ENCODE measurements at regions not wholly inside any gene's neighbourhood (a gene's known extent, or its start where the extent isn't known, plus 50 kb on each side); places are given as distances from the start of the nearest gene placed in this dataset.
"Not testable (repeated sequence)": the region's sequence is repeated elsewhere in the genome, so short reads cannot be mapped to it uniquely, and the experiment has no call there.

DNA sequence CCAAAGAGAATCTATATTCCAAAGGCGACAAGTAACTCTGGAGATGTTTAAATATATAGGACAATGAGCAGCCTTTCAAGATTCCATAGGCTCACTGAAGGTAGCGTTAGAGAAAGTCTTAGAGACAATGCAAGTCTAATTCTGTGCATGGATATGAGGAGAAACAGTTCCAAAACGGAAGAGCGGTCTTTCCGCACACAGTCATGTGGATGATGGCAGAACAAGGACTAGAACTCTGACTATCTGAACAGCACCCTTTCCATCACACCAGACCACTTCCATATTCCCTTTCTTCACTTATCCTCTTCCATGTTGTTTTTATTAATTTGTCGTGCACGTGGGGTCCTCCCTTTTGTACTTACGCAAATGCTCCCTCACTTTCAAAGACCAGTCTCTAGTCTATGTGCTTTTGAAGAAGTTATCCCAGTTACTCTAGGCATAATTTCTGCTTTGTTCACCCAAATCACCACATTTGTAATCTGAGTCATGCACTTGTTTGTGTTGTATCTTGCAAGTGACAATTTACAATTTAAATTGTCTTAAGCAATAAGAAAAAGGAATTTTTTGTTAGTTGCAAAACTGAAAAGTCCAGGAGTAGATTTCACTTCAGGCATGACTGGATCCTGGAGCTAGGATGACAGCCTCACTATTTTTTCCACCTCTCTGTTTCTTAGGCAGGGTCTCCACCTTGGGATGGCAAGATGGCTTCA, 116.0 kb upstream of the ADRA1B start:
- no peak for DNase-seq

DNA sequence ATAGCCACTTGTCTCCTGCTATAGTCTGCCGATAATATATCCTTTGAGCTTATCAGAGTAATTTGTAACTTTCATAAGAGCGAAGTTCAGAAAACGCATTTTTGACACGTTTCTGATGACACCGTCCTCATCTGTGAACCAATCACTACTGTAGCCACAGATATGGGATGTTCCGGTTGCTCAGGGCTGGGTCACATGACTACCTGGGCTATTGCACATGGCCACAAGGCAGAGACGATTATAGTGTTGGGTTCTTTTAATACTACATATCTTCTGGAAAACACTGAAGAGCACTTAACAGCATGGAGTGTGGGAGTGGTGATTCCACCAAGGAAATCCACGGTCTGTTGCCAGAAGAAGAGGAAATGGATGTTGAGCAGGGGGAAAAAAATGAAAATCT, 115.0 kb upstream of the ADRA1B start:
- no peak for DNase-seq

GRCh38 chr5:159802661-159803060, 113.6 kb upstream of the ADRA1B start:
- DNase-seq = no peak

DNA sequence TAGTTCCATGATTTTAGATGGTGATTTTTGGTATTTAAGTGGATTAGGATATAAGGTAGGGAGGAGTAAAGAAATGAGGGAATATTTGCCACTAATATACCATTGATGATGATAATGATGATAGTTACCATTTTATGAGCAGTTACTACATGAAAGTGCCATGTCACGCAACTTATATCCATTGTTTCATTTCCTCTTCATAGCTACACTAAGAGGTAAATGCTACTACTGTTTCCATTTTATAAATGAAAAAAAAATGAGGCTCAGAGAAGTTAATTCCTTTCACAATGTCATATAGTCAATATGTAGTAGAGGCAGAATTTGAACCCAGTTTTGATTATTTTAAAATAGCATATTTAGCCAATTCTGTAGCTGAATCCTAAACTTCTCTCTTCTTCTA, 112.2 kb upstream of the ADRA1B start:
- no peak for DNase-seq

DNA sequence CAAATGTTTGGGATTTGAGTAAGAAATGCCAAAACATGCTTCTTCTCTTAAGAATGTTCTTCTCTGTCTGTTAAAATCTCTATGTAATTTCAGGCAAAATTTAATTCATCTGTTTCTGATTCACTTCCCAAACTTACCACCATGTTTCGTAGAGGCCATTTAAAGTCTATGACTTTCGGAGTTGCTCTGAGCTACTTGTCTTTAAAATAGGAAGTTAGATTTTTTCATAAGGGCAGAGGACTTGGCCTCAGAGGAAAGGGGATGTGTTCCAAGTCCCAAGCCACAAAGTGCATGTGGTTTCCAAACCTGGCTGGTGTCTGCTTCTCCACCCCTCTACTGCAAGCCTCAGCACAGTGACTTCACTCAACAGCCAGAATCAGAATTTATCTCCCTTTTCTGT, 111.3 kb upstream of the ADRA1B start:
- DNase-seq = no peak

GRCh38 chr5:159807135-159807534, 109.1 kb upstream of the ADRA1B start:
- DNase-seq = not testable (repeated sequence)

DNA sequence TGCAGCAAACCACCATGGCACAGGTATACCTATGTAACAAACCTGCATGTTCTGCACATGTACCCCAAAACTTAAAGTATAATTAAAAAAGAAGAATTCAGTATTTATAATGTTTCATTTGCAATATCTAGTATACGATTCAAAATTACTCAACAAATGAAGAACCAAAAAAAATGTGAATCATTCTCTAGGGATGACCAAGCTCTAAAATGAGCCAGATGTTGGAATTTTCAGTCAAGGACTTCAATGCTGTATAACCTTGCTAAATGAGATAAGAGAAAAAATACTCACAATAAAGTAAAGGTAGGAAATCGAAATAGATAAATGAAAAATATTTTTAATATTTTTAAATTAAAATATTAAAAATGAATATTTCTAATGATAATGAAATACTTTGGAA, 108.7 kb upstream of the ADRA1B start:
- no peak for DNase-seq

GRCh38 chr5:159811712-159812111, 104.6 kb upstream of the ADRA1B start:
- DNase-seq = no peak

DNA sequence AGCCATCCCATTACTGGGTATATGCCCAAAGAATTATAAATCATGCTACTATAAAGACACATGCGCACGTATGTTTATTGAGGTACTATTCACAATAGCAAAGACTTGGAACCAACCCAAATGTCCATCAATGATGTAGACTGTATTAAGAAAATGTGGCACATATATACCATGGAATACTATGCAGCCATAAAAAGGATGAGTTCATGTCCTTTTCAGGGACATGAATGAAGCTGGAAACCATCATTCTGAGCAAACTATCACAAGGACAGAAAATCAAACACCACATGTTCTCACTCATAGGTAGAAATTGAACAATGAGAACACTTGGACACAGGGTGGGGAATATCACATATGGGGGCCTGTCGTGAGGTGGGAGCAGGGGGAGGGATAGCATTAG, 103.5 kb upstream of the ADRA1B start:
- DNase-seq = not testable (repeated sequence)

DNA sequence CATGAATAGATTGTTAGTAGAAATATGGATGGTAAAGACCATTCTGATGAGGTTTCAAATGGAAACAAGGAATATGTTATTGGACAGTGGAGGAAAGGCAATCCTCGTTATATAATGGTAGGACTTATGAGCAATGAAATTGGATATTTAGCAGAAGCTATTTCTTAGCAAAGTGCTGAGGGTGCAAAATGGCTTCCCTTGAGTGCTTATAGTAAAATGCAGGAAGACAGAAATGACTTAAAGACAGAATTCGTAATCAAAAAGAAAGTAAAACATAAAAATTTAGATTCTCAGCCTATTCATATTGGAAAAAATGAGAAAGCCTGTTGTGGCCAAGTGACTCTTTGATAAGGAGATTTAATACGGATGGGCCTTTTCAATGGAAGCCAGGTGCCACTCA, 102.1 kb upstream of the ADRA1B start:
- no peak for DNase-seq

GRCh38 chr5:159814805-159815585, 101.3 kb upstream of the ADRA1B start:
- no peak for DNase-seq

DNA sequence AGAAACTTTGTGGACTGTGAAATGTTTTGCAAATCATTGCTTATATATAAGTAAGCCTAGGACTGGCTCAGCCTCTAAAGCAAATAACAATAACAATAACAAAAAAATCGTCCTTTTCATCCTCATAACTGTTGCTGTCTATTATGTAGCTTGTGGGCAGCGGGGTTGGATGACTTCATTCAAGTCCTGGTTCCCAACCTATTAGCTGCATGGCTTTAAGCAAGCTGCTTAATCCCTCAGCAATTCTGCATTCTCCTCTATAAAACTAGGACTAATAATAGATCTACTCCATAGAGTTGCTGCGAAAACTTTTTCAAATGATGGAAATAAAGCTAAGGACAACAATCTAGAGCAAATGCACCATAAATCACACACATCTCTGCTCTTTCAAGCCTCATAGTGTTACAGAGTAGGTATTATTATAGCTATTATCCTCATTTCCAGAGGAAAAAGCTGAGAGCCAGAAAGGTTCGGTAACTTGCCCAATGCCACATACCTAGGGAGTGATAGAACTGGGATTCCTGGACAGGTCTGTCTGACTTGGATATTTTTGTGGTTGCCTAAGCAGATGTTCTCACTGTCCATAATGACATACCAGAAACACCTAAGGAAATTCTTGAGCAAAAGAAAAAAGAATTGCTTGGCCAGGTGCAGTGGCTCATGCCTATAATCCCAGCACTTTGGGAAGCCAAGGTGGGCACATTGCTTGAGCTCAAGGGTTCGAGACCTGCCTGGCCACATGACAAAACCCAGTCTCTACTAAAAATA, 98.8 kb upstream of the ADRA1B start:
- DNase-seq = no peak

DNA sequence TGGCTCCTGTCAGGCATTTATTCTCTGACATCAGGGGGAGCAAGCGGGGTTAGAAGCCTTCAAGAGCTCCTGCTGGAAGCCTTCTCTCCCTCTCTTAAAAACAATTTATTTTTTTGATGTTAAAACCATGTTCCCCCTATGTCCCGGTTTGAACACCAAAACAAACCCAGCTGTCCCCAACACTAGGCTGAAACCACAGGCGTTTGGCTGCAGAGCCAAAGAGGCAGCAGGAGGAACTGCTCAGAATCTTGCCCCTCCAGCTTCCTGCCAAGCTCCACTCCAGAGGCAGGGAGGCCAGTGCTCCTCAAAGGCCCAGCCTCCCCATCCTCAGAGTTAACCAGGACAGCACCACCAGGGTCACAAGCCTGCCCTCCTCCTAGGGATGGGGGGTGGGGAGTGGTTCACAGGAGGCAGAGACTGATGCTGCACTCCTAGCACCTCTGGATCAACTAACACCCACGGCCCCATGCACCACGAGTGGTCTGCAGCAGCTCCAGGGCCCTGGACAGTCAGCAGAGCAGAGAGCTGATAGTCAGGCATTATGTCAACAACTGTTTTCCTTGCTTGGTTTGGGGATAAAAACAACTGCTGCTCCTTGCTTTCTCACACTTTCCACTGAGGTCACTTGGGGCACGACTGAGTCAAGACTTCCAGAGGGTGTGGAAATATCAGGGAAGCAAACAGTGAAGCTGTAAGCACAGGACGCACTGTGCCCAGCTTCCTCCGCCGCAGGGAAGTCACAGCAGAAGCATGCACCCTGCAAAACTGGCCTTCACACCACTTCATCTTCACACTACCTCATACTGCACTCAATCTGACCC, 96.5 kb upstream of the ADRA1B start:
- no peak for DNase-seq

GRCh38 chr5:159820692-159821091, 95.6 kb upstream of the ADRA1B start:
- DNase-seq = no peak

GRCh38 chr5:159821461-159821940, 94.8 kb upstream of the ADRA1B start:
- DNase-seq = no peak

GRCh38 chr5:159824188-159825161, 91.8 kb upstream of the ADRA1B start:
- no peak for DNase-seq

- DNase-seq = no peak
Observed at GRCh38 chr5:159825551-159826051, 90.7 kb upstream of the ADRA1B start.

DNA sequence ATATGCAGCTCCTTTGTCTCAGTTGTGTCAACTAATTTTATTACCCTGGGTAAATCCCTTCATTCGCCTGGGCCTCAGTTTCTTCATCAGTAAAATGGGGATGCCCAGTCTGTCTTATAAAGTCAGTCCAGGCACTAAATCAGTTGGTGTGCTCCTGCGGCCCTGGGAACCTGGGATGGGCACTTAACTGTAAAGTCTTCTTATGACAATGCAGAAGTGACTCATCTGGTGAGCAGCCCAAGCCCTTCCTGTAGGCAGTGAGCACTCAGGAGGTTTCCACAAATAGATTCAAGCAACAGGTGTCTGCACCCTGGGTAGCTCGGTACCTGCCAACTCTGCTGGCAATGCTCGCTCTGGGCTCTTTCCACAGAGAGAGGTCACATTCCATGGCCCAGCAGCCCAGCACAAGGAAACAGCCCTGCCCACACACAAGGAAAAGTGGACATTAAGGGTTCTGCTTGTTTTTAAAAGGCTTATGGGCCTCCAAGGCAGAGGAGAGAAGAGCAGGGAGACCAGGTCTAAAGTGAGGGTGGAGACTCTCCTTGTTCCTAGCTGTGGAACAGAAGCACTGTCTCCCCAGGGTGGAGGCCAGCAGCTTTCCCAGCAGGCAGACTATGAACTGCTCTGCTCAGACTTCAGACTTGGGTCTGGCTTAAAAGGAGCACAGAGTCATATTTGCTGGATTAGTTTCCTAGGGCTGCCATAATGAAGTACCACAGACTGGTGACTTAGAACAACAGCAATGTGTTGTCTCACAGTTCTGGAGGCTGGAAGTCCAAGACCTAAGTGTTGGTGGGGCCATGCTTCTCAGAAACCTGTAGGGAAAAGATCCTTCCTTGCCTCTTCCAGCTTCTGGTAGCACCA, 89.7 kb upstream of the ADRA1B start:
- no peak for DNase-seq

DNA sequence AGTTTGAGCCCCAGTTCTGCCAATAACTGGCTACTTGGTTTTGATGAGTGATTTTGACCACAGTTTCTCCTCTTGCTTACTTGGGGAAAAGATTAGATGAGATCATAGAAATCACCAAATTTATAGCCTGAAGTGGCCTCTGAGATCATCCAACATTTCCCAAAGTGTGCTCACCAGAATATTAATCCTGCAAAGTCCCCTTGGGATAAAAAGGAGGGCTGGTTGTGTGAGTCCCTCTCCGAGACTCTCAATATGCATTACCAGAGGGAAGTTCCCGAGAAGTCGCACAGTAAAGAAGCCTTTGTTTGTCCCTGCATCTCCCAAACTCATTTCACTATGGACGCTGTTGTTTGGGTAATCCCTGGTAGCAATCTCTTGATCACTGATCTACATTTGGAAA, 88.4 kb upstream of the ADRA1B start:
- DNase-seq = no peak

- DNase-seq = no peak
Observed at GRCh38 chr5:159832073-159832472, 84.2 kb upstream of the ADRA1B start.
